GM19452 (cell line): ENCODE measurements at regions not wholly inside any gene's neighbourhood (a gene's known extent, or its start where the extent isn't known, plus 50 kb on each side); places are given as distances from the start of the nearest gene placed in this dataset.

Experiments
- ATAC-seq: cut with Tn5 transposase; IDR thresholded peaks from one replicate; pipeline ENCODE4 v1.9.1; 2021; ENCODE audit not compliant: unreplicated experiment

- ATAC-seq = no peak
Measured at GRCh38 chr15:92224843-92225242, 168.8 kb upstream of the ST8SIA2 start.

- no peak for ATAC-seq
Measured at GRCh38 chr15:92226020-92226612, 167.6 kb upstream of the ST8SIA2 start.

GRCh38 chr15:92228830-92229229 lies 164.9 kb upstream of the ST8SIA2 start:
- ATAC-seq = no peak

GRCh38 chr15:92231461-92231860 lies 162.2 kb upstream of the ST8SIA2 start:
- ATAC-seq = no peak

GRCh38 chr15:92232317-92232716 lies 161.4 kb upstream of the ST8SIA2 start:
- no peak for ATAC-seq

GRCh38 chr15:92232876-92233275 lies 160.8 kb upstream of the ST8SIA2 start:
- ATAC-seq = no peak

GRCh38 chr15:92243227-92243626 lies 150.5 kb upstream of the ST8SIA2 start:
- ATAC-seq = no peak

GRCh38 chr15:92244703-92245102 lies 149.0 kb upstream of the ST8SIA2 start:
- no peak for ATAC-seq

GRCh38 chr15:92247649-92248242 lies 145.9 kb upstream of the ST8SIA2 start:
- no peak for ATAC-seq

GRCh38 chr15:92266796-92267685 lies 126.6 kb upstream of the ST8SIA2 start:
- no peak for ATAC-seq

GRCh38 chr15:92268900-92269299 lies 124.8 kb upstream of the ST8SIA2 start:
- ATAC-seq = no peak

GRCh38 chr15:92271179-92271578 lies 122.5 kb upstream of the ST8SIA2 start:
- no peak for ATAC-seq

GRCh38 chr15:92272106-92272505 lies 121.6 kb upstream of the ST8SIA2 start:
- no peak for ATAC-seq

GRCh38 chr15:92273286-92273685 lies 120.4 kb upstream of the ST8SIA2 start:
- no peak for ATAC-seq

- ATAC-seq = no peak
Measured at GRCh38 chr15:92273723-92274122, 120.0 kb upstream of the ST8SIA2 start.

- ATAC-seq = no peak
Measured at GRCh38 chr15:92277776-92278175, 115.9 kb upstream of the ST8SIA2 start.

- no peak for ATAC-seq
Measured at GRCh38 chr15:92283813-92284212, 109.9 kb upstream of the ST8SIA2 start.

- peak; percentile 86 for ATAC-seq
Measured at GRCh38 chr15:92288755-92289154, 104.9 kb upstream of the ST8SIA2 start.

GRCh38 chr15:92289733-92290132 lies 103.9 kb upstream of the ST8SIA2 start:
- ATAC-seq = no peak

- no peak for ATAC-seq
Measured at GRCh38 chr15:92290359-92290992, 103.2 kb upstream of the ST8SIA2 start.

GRCh38 chr15:92291900-92292299 lies 101.8 kb upstream of the ST8SIA2 start:
- ATAC-seq = no peak

- no peak for ATAC-seq
Measured at GRCh38 chr15:92294759-92295158, 98.9 kb upstream of the ST8SIA2 start.
